HUES6 (cell line): ENCODE measurements at regions not wholly inside any gene's neighbourhood (a gene's known extent, or its start where the extent isn't known, plus 50 kb on each side); places are given as distances from the start of the nearest gene placed in this dataset.

Source experiments
- H3K27ac ChIP-seq: 2 replicates; pipeline ENCODE4 v1.7.0; 2013; ENCODE audit warnings: low read depth, mild to moderate bottlenecking, low read length, inconsistent platforms
- H3K27me3 ChIP-seq: 2 replicates; pipeline ENCODE4 v1.6.1; 2013; ENCODE audit warnings: low read length; ENCODE audit not compliant: control insufficient read depth, insufficient read depth
- H3K36me3 ChIP-seq: 2 replicates; pipeline ENCODE4 v1.6.1; 2013; ENCODE audit warnings: low read length; ENCODE audit not compliant: control insufficient read depth, insufficient read depth
- H3K4me1 ChIP-seq: 2 replicates; pipeline ENCODE4 v1.6.1; 2013; ENCODE audit warnings: low read length; ENCODE audit not compliant: control insufficient read depth, insufficient read depth
- H3K4me3 ChIP-seq: 2 replicates; pipeline ENCODE4 v1.5.1; 2013; ENCODE audit warnings: low read depth, low read length
- H3K9ac ChIP-seq: one replicate; pipeline ENCODE4 v1.6.1; 2013; ENCODE audit warnings: mild to moderate bottlenecking, low read length
- H3K9me3 ChIP-seq: 2 replicates; pipeline ENCODE4 v1.6.1; 2013; ENCODE audit warnings: low read depth, low read length; ENCODE audit not compliant: control insufficient read depth, insufficient read depth

DNA sequence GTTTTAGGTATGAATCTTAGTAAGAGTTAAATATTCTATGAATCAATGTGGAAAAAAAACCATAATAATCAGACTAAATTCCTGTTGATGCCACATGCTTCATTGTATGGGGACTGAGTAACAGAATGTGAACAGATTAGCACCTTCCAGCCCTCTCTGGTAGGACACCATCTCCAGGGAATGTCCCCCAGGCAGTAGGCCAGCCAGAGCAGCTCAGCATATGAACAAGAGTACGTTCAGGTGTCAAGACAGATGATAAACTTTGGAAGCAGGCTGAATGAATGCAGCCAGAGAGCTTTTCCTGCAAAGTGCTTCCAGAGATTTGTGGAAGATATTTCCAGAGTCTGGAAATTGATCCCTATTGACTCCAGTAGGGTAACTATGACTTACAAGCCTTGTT is 204.4 kb downstream of the RPS29 start:
- Histone ChIP-seq H3K27me3 (peaks cover 18% of the 10 kb centered on the region), H3K4me3 (no peak overlapping the region), H3K4me1 (no peaks in the 10 kb centered on the region), H3K9me3 (no peaks in the 10 kb centered on the region), H3K27ac (no peak overlapping the region), H3K9ac (no peak overlapping the region), H3K36me3 (no peaks in the 10 kb centered on the region)

DNA sequence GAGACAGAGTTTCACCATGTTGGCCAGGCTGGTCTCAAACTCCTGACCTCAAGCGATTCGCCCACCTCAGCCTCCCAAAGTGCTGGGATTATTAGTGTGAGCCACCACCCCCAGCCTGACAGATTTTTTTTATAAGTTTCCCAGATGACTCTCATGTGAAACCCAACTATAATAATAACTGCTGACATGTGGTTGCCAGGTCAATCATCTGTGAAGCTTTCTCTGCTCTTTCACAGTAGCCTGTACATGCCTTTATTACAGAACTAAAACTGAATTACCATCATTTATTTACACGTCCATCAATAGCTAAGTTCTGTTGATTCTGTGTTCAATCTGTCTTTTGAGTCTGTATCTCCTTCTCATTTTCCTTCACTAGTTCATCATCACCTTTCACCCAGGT is 218.5 kb downstream of the RPS29 start:
- peaks cover 94% of the 10 kb centered on the region for H3K27me3 ChIP-seq
- no peak overlapping the region for H3K4me3 ChIP-seq
- no peak overlapping the region for H3K9ac ChIP-seq

DNA sequence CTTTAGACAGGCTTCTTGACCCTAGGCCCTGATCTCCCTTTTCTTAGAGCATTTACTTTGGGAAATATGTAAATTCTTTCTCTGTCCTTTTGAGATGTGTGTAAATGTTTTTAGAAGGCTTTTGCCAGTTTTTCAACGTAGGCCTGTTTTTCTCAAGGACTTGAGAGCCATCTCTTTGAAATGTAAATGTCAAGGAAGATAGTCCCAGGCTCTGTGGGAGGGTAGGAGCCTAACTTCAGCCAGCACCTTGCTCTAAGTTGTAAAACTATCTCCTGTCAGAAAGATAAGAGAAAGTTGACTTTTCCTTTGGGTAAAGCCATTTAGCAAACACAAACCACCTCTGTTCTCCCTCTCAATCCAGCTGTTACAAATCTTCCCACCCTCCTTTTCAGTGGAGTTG is 219.8 kb downstream of the RPS29 start:
- peaks cover 85% of the 10 kb centered on the region for H3K27me3 ChIP-seq
- no peak overlapping the region for H3K9ac ChIP-seq

More for the DNA sequence above, 218.5 kb downstream of the RPS29 start:
- no peak overlapping the region for H3K27ac ChIP-seq
- H3K9me3 ChIP-seq: no peaks in the 10 kb centered on the region
- no peaks in the 10 kb centered on the region for H3K36me3 ChIP-seq
- peaks cover 6% of the 10 kb centered on the region; the same call in 1 of the 2 replicates for H3K4me1 ChIP-seq

DNA sequence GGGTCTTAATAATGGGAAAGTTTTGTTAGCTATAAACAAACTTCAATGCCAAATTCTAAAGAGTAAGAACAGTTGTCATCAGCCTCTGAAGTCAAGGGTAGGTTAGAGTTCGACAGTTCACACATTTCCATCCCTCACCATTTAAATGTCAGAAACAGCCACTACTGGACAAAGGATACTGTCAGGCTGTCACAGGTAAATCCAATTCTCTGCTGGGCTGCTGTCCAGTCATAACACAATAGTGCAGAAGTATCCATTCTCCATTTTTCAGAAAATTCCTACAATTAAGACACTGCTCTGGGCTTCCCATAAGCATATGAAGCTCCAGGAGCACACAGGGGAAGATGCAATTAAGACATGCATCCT is 221.4 kb downstream of the RPS29 start:
- Histone ChIP-seq H3K27me3 (peaks cover 71% of the 10 kb centered on the region), H3K4me3 (no peak overlapping the region), H3K9ac (no peak overlapping the region), H3K4me1 (peaks cover 6% of the 10 kb centered on the region; the same call in 1 of the 2 replicates), H3K36me3 (no peaks in the 10 kb centered on the region), H3K9me3 (no peaks in the 10 kb centered on the region), H3K27ac (no peak overlapping the region)

More for the DNA sequence above, 219.8 kb downstream of the RPS29 start:
- Histone ChIP-seq H3K4me3 (no peak overlapping the region), H3K4me1 (peaks cover 6% of the 10 kb centered on the region; the same call in 1 of the 2 replicates), H3K9me3 (no peaks in the 10 kb centered on the region), H3K27ac (no peak overlapping the region), H3K36me3 (no peaks in the 10 kb centered on the region)

DNA sequence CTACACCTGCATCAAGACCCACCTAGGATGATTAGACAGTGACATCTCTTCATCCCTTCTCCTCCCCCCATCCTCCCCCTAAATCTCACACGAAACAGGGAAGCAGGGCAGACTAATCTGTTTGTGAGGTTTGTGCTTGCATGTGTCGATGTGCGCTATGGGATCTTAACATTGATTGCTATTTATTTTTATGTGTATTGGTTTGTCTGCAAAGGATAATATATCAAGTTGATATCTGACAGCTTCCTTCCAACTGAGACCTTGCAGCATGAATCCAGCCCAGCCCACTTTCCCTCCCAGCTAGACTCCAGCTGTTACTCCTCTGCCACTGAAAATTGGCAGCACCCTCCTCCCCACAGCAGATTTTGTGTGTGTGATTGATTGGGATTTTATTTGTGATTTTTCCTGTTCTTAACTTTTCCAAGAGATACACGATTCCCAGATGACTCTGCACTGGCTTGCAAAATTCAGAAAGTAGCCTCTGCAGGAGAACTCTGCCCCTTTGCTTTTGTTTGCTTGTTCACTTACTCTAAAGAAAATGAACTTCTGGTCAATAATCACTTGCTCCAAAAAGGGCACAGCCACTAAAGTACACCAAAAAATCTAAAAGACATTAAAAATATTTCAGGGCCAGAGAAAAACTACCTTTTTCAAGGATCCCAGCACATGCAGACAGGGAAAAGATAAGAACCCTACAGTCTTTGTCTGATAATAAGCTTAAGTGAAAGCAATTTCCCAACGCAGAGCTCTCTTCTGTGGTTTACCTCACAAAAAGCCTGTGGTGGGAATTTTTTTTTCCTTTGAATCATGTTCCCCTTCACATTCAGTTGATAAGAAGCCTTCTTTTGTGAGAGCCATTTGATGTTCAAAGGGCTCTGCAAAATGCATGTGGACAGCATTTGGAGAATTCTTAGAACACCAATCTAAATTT is 222.1 kb downstream of the RPS29 start:
- Histone ChIP-seq H3K4me3 (no peak overlapping the region), H3K9me3 (no peaks in the 10 kb centered on the region), H3K27me3 (peaks cover 68% of the 10 kb centered on the region), H3K4me1 (peaks cover 6% of the 10 kb centered on the region; the same call in 1 of the 2 replicates), H3K9ac (no peak overlapping the region), H3K27ac (no peak overlapping the region), H3K36me3 (no peaks in the 10 kb centered on the region)

DNA sequence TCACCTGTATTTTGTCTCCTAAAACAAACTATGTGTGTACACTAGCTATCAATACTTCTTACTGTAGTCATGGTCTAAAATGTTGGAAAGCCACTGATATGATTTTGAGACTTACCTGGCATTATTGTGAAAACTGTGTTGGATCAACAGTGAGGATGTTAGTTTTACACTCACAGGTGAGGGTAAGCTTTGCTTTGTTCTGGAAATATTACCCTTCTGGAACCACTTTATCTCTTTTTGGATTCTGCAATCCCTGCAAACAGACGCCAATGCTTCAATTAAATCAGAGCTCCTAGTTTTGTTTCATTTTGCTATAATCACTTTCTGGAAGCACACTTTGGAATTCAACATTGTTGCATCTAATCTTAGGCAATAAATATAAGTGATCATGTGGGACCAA is 223.3 kb downstream of the RPS29 start:
- no peaks in the 10 kb centered on the region for H3K36me3 ChIP-seq

DNA sequence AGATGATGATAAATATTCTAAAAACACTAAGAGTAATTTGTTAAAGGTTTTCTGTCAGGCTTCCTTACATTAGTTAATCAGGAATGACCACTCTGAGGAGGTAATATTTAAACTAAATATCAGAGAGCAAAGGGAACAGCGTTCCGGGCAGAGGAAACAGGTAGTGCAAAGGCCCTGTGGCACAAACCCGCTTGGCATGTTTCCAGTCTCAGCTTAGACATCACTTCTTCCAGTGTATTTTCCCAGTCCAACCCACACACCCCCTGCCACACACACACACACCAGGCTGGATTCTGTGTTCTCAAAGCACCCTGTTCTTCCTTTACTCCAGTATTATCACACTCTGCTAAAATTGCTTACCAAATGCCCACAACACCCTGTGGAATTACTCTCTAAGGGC is 247.1 kb downstream of the RPS29 start:
- no peaks in the 10 kb centered on the region; the same call in 1 of the 2 replicates for H3K27me3 ChIP-seq
- H3K4me1 ChIP-seq: no peaks in the 10 kb centered on the region
- no peaks in the 10 kb centered on the region for H3K9me3 ChIP-seq
- no peaks in the 10 kb centered on the region for H3K36me3 ChIP-seq
- no peak overlapping the region for H3K27ac ChIP-seq
- H3K9ac ChIP-seq: no peak overlapping the region
- H3K4me3 ChIP-seq: no peak overlapping the region

More for the DNA sequence above, 223.3 kb downstream of the RPS29 start:
- Histone ChIP-seq H3K9ac (no peak overlapping the region), H3K4me3 (no peak overlapping the region), H3K27ac (no peak overlapping the region), H3K27me3 (peaks cover 56% of the 10 kb centered on the region), H3K9me3 (no peaks in the 10 kb centered on the region), H3K4me1 (peaks cover 6% of the 10 kb centered on the region; the same call in 1 of the 2 replicates)

DNA sequence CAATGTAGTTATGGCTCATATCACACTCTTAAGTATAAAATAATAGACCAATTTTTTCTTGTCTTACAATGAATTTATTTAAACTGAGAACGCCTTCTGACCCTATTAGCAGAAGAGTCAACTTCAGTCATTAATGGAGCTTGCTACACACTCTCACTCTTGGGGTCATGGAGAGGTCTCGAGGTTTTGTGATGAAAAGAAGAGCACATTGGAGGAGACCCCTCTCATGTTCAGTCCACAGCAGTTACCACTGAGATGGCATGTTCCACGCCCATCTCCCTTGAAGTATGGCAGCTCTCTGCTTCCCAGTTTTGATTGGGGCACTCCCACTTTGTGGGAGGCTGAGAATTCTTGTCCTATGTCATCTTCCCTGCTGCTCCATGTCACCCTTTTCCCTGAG is 266.4 kb downstream of the RPS29 start:
- Histone ChIP-seq H3K4me1 (no peaks in the 10 kb centered on the region), H3K4me3 (no peak overlapping the region), H3K27me3 (peaks cover 6% of the 10 kb centered on the region; the same call in 1 of the 2 replicates), H3K27ac (no peak overlapping the region), H3K9ac (no peak overlapping the region), H3K36me3 (no peaks in the 10 kb centered on the region), H3K9me3 (no peaks in the 10 kb centered on the region)

DNA sequence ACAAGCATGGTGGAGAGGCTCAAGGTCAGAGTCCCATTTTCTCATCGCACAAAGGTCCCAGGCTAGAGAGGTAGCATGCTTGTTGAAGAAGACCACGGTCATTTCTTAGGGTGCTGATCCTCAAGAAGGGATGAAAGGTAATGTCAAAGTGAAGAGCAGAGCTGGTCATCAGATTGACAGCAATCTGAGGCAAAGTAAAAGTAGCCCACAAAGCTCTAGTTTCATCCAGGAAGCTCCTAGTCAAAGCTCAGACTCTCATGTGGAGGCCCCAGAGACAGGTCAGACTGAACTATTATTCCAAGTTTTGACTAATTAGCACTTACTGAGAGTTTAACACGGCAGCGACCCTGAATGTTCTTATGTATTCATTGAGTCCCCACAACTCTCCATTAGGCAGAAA is 270.6 kb downstream of the RPS29 start:
- Histone ChIP-seq H3K27ac (no peak overlapping the region), H3K9me3 (no peaks in the 10 kb centered on the region), H3K9ac (no peak overlapping the region), H3K27me3 (peaks cover 6% of the 10 kb centered on the region; the same call in 1 of the 2 replicates), H3K4me3 (no peak overlapping the region), H3K36me3 (no peaks in the 10 kb centered on the region), H3K4me1 (no peaks in the 10 kb centered on the region)

DNA sequence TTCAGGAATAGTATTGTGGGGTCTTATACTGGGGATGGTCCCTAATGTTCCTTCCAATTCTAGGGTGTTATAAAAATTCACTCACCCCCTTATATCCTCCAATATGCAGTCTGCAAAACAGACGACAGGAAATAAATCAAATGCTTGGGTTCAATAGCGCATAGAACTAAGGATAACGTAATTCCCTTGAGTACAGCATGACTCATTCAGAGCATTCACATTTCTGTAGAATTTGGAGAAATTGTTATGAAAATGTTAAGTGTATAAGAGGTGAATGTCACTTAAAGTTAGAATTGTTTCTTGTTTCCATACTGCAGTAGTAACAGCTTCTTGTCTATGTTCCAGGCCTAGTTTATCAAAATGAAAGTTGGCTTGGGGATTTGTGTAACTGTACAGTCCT is 271.4 kb downstream of the RPS29 start:
- Histone ChIP-seq H3K27me3 (peaks cover 6% of the 10 kb centered on the region; the same call in 1 of the 2 replicates), H3K27ac (no peak overlapping the region), H3K36me3 (no peaks in the 10 kb centered on the region), H3K4me3 (no peak overlapping the region), H3K9me3 (no peaks in the 10 kb centered on the region), H3K9ac (no peak overlapping the region), H3K4me1 (no peaks in the 10 kb centered on the region)

DNA sequence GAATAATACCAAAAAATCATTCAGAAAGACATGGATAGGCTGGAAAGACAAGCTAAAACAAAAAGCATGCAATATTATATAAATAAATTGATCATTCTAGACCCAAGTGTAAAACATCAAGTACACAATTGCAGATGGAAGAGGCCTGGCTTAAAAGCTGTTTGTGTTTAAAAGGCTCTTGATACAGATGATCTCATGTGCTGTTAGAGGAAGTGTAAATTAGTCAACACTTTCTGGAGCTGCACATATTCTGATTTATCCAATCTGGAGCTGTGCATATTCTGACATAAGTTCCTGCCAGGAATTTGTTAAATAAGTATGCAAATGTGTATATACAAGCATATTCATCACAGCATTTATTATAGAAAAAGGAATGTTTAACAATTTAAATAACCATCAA is 273.1 kb downstream of the RPS29 start:
- Histone ChIP-seq H3K4me1 (no peaks in the 10 kb centered on the region), H3K9ac (no peak overlapping the region), H3K9me3 (no peaks in the 10 kb centered on the region), H3K36me3 (no peaks in the 10 kb centered on the region), H3K4me3 (no peak overlapping the region), H3K27ac (no peak overlapping the region), H3K27me3 (no peaks in the 10 kb centered on the region; the same call in 1 of the 2 replicates)
